T47D (cell line): ENCODE measurements at regions not wholly inside any gene's neighbourhood (a gene's known extent, or its start where the extent isn't known, plus 50 kb on each side); places are given as distances from the start of the nearest gene placed in this dataset.

Experiments used
- DNase-seq, 2 experiments: peaks; one replicate each; pipeline versions ENCODE4 v3.0.0 to v3.0.0-alpha.2; 2011 to 2012; ENCODE audit warnings: low read depth in 1 of 2, low spot score in 1 of 2
- JUND ChIP-seq: IDR thresholded peaks from 2 replicates; pipeline ENCODE4 v1.6.1; 2012; ENCODE audit warnings: low read depth
- in situ Hi-C: cut with HindIII; loops from 2 replicates; pipeline ENCODE4 v1.10.0; 2016; ENCODE audit warnings: low sequenced_read_pairs, low pct_unique_long_range_greater_than_20kb

GRCh38 chr2:157995117-157995516 lies 106.6 kb upstream of the UPP2 start:
- TF ChIP-seq JUND, result no peak
- DNase-seq, result no peak
- in situ Hi-C loops, result no loop called here

GRCh38 chr2:157991932-157992331 lies 109.7 kb upstream of the UPP2 start:
- DNase-seq, result no peak
- in situ Hi-C loops, result no loop called here
- no peak for TF ChIP-seq JUND

- in situ Hi-C loops, result no loop called here
- no peak for TF ChIP-seq JUND
- no peak for DNase-seq
Observed at GRCh38 chr2:157990173-157990572, 111.5 kb upstream of the UPP2 start.

GRCh38 chr2:157989227-157989626 lies 112.4 kb upstream of the UPP2 start:
- no peak for DNase-seq
- TF ChIP-seq JUND, result no peak
- in situ Hi-C loops, result no loop called here

GRCh38 chr2:157986761-157987160 lies 110.6 kb upstream of the ACVR1 start:
- no peak for TF ChIP-seq JUND
- in situ Hi-C loops, result no loop called here
- no peak for DNase-seq

DNA sequence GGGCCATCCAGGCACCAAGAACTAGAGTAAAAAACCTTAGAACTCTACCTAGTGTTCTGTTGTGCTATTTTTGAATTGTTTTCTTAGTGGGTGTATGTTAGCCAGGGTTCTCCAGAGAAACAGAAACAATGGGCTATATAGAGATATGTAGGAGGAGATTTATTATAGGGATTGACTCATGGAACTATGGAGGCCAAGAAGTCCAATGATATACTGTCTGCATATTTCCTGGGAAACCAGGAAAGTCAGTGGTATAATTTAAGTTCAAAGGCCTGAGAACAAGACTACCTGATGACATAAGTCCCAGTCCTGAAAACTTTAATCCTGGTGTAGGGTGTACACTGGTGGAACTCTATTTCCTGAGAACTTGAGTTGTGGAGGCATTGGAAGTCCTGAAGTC lies 108.7 kb upstream of the ACVR1 start:
- no peak for TF ChIP-seq JUND
- DNase-seq, result no peak
- in situ Hi-C loops, result no loop called here

GRCh38 chr2:157980020-157980419 lies 103.9 kb upstream of the ACVR1 start:
- DNase-seq, result no peak
- in situ Hi-C loops, result no loop called here
- no peak for TF ChIP-seq JUND

DNA sequence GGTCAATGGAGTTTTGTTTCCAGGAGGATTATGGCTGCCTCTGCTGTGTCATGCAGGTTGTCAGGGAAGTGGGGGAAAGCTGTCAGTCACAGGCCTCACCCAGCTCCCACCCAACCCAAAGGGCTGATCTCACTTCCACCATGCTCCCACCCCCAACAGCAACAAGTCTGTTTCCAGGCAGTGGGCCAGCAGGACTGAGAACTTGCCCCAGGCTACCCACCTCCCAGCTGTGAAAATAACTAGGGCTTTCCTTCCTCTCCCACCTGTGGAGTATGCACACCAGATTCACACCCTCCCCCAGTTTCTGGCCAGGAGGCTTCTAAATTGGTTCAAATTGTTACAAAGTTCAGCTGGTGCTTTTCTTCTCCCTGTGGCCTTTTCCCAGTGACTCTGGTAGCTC lies 95.6 kb upstream of the ACVR1 start:
- no peak for TF ChIP-seq JUND
- in situ Hi-C loops, result no loop called here
- DNase-seq, result no peak

DNA sequence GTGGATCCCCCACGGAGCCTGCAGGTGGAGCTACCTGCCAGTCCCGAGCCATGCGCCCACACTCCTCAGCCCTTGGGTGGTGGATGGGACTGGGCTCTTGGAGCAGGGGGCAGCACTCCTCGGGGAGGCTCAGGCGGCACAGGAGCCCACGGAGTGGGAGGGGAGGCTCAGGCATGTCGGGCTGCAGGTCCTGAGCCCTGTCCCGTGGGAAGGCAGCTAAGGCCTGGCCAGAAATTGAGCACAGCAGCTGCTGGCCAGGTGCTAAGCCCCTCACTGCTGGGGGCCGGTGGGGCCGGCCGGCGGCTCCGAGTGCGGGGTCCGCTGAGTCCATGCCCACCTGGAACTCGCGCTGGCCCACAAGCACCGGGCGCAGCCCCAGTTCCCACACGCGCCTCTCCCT lies 91.7 kb upstream of the ACVR1 start:
- no peak for TF ChIP-seq JUND
- in situ Hi-C loops, result no loop called here
- DNase-seq, result no peak

- no peak for TF ChIP-seq JUND
Observed at GRCh38 chr2:157959249-157959648, 83.1 kb upstream of the ACVR1 start.

DNA sequence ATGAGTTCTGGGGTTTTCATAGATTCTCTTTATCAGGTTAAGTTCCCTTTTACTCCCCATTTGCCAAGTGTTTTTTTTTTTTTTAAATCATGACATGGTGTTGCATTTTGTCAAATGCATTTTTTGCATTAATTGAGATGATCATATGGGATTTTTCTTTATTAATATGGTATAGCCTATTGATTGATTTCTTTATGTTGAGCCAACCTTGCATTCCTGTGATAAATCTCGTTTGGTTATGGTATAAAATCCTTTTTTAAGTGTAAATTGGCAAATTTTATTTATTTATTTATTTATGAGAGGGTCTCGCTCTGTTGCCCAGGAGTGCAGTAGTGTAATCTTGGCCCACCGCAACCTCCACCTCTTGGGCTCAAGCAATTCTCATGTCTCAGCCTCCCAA lies 81.5 kb upstream of the ACVR1 start:
- in situ Hi-C loops, result no loop called here

More at GRCh38 chr2:157959249-157959648, 83.1 kb upstream of the ACVR1 start:
- in situ Hi-C loops, result no loop called here
- DNase-seq, result no peak

GRCh38 chr2:157952558-157952957 lies 76.4 kb upstream of the ACVR1 start:
- DNase-seq, result no peak
- in situ Hi-C loops, result no loop called here
- no peak for TF ChIP-seq JUND

More for the DNA sequence above, 81.5 kb upstream of the ACVR1 start:
- DNase-seq, result no peak
- no peak for TF ChIP-seq JUND

- TF ChIP-seq JUND, result no peak
- no peak for DNase-seq
- in situ Hi-C loops, result no loop called here
Observed at GRCh38 chr2:157948856-157949255, 72.7 kb upstream of the ACVR1 start.

GRCh38 chr2:157946919-157947557 lies 70.9 kb upstream of the ACVR1 start:
- in situ Hi-C loops, result no loop called here

More at GRCh38 chr2:157946919-157947557, 70.9 kb upstream of the ACVR1 start:
- no peak for DNase-seq
- TF ChIP-seq JUND, result no peak
